H9 (cell line): ENCODE measurements at regions not wholly inside any gene's neighbourhood (a gene's known extent, or its start where the extent isn't known, plus 50 kb on each side); places are given as distances from the start of the nearest gene placed in this dataset.

Source experiments
- DNase-seq: peaks from one replicate; pipeline ENCODE4 v3.0.0-alpha.2; 2017
- H2AFZ ChIP-seq: one replicate; pipeline ENCODE4 v1.6.1; 2013; ENCODE audit warnings: mild to moderate bottlenecking, low read length, control low read depth, moderate library complexity
- H2AK5ac ChIP-seq: 2 replicates; pipeline ENCODE4 v1.6.1; 2013; ENCODE audit warnings: low read length, control low read depth, mixed read lengths; ENCODE audit not compliant: insufficient read length
- H2BK120ac ChIP-seq: one replicate; pipeline ENCODE4 v1.6.1; 2013; ENCODE audit warnings: low read depth, mild to moderate bottlenecking, low read length, control low read depth, inconsistent platforms; ENCODE audit not compliant: poor library complexity, severe bottlenecking
- H2BK12ac ChIP-seq: 2 replicates; pipeline ENCODE4 v1.6.1; 2013; ENCODE audit warnings: low read length, control low read depth, mixed read lengths, low read depth; ENCODE audit not compliant: insufficient read length
- H2BK15ac ChIP-seq: 2 replicates; pipeline ENCODE4 v1.6.1; 2013; ENCODE audit warnings: low read depth, low read length, control low read depth
- H2BK20ac ChIP-seq: one replicate; pipeline ENCODE4 v1.6.1; 2013; ENCODE audit warnings: low read depth, mild to moderate bottlenecking, low read length, control low read depth, inconsistent platforms; ENCODE audit not compliant: poor library complexity, severe bottlenecking
- H2BK5ac ChIP-seq: 2 replicates; pipeline ENCODE4 v1.6.1; 2013; ENCODE audit warnings: low read length, control low read depth, mixed read lengths; ENCODE audit not compliant: insufficient read length
- H3K14ac ChIP-seq: 2 replicates; pipeline ENCODE4 v1.6.1; 2013; ENCODE audit warnings: low read length, control low read depth; ENCODE audit not compliant: insufficient read depth
- H3K18ac ChIP-seq: 2 replicates; pipeline ENCODE4 v1.6.1; 2013; ENCODE audit warnings: low read depth, mild to moderate bottlenecking, mixed read lengths, low read length, control low read depth; ENCODE audit not compliant: insufficient read length
- H3K23ac ChIP-seq: 2 replicates; pipeline ENCODE4 v1.6.1; 2013; ENCODE audit warnings: low read length, control low read depth, mixed read lengths, low read depth; ENCODE audit not compliant: insufficient read length
- H3K23me2 ChIP-seq: 2 replicates; pipeline ENCODE4 v1.6.1; 2013; ENCODE audit warnings: low read depth, mild to moderate bottlenecking, mixed read lengths, low read length, control low read depth; ENCODE audit not compliant: insufficient read length, poor library complexity, severe bottlenecking
- H3K27ac ChIP-seq: 2 replicates; pipeline ENCODE4 v1.5.1; 2013; ENCODE audit warnings: low read length, control low read depth, mixed read lengths, low read depth; ENCODE audit not compliant: insufficient read length
- H3K27me3 ChIP-seq: 2 replicates; pipeline ENCODE4 v1.6.1; 2013; ENCODE audit warnings: low read length, control low read depth, inconsistent platforms; ENCODE audit not compliant: insufficient read depth
- H3K4ac ChIP-seq: 2 replicates; pipeline ENCODE4 v1.6.1; 2013; ENCODE audit warnings: low read depth, mild to moderate bottlenecking, control low read depth, inconsistent platforms, low read length, moderate library complexity
- H3K4me1 ChIP-seq: 2 replicates; pipeline ENCODE4 v1.6.1; 2013; ENCODE audit warnings: low read length, control low read depth, inconsistent platforms; ENCODE audit not compliant: insufficient read depth
- H3K4me2 ChIP-seq: 2 replicates; pipeline ENCODE4 v1.6.1; 2013; ENCODE audit warnings: low read length, control low read depth, mixed read lengths; ENCODE audit not compliant: insufficient read length, insufficient read depth
- H3K56ac ChIP-seq: 2 replicates; pipeline ENCODE4 v1.6.1; 2013; ENCODE audit warnings: low read depth, mild to moderate bottlenecking, mixed read lengths, low read length, control low read depth; ENCODE audit not compliant: insufficient read length
- H3K79me1 ChIP-seq: 2 replicates; pipeline ENCODE4 v1.6.1; 2013; ENCODE audit warnings: low read depth, mild to moderate bottlenecking, moderate library complexity, low read length, control low read depth, inconsistent platforms; ENCODE audit not compliant: insufficient read depth, poor library complexity, severe bottlenecking
- H3K79me2 ChIP-seq: 2 replicates; pipeline ENCODE4 v1.6.1; 2013; ENCODE audit warnings: low read length, control low read depth, inconsistent platforms; ENCODE audit not compliant: insufficient read depth
- H3K9ac ChIP-seq: 2 replicates; pipeline ENCODE4 v1.6.1; 2013; ENCODE audit warnings: low read length, control low read depth, mixed read lengths; ENCODE audit not compliant: insufficient read length; ENCODE audit errors: extremely low read depth
- H3K9me3 ChIP-seq: one replicate; pipeline ENCODE4 v1.6.1; 2013; ENCODE audit warnings: low read depth, low read length, inconsistent platforms; ENCODE audit not compliant: control insufficient read depth
- H3T11ph ChIP-seq: one replicate; pipeline ENCODE4 v1.6.1; 2013; ENCODE audit warnings: mild to moderate bottlenecking, low read length, control low read depth, inconsistent platforms
- H4K20me1 ChIP-seq: one replicate; pipeline ENCODE4 v1.6.1; 2013; ENCODE audit not compliant: control insufficient read depth, insufficient read length, insufficient read depth
- H4K5ac ChIP-seq: 2 replicates; pipeline ENCODE4 v1.6.1; 2013; ENCODE audit warnings: low read depth, mild to moderate bottlenecking, mixed read lengths, low read length, control low read depth; ENCODE audit not compliant: insufficient read length
- H4K8ac ChIP-seq: replicated peaks from 2 replicates; pipeline ENCODE4 v1.6.1; 2013; ENCODE audit warnings: low read length, control low read depth, mixed read lengths, low read depth; ENCODE audit not compliant: insufficient read length
- H4K91ac ChIP-seq: 2 replicates; pipeline ENCODE4 v1.6.1; 2013; ENCODE audit warnings: low read depth, mild to moderate bottlenecking, moderate library complexity, mixed read lengths, low read length, control low read depth; ENCODE audit not compliant: insufficient read length
- H3K27ac Mint-ChIP-seq, 3 experiments: 2 replicates in 2 of 3; 3 replicates in 1 of 3; pipeline ENCODE4 v1.8.0; 2020 to 2021; ENCODE audit warnings: mixed read lengths in 3 of 3, mild to moderate bottlenecking in 1 of 3, moderate library complexity in 1 of 3
- H3K27me3 Mint-ChIP-seq: 2 replicates; pipeline ENCODE4 v1.8.0; 2021; ENCODE audit warnings: low read depth, mild to moderate bottlenecking, moderate library complexity, mixed read lengths
- H3K36me3 Mint-ChIP-seq, 3 experiments: 2 replicates in 2 of 3; 3 replicates in 1 of 3; pipeline ENCODE4 v1.8.0; 2020 to 2021; ENCODE audit warnings: low read depth in 3 of 3, mixed read lengths in 3 of 3; ENCODE audit not compliant: insufficient read depth in 1 of 3
- H3K4me1 Mint-ChIP-seq, 2 experiments: 2 replicates each; pipeline ENCODE4 v1.8.0; 2020; ENCODE audit warnings: mixed read lengths in 2 of 2
- H3K4me3 Mint-ChIP-seq, 2 experiments: 2 replicates in 1 of 2; 3 replicates in 1 of 2; pipeline ENCODE4 v1.8.0; 2020 to 2021; ENCODE audit warnings: mild to moderate bottlenecking in 2 of 2, mixed read lengths in 2 of 2, moderate library complexity in 1 of 2
- H3K9me3 Mint-ChIP-seq, 2 experiments: 2 replicates in 1 of 2; 3 replicates in 1 of 2; pipeline ENCODE4 v1.8.0; 2020; ENCODE audit warnings: mild to moderate bottlenecking in 2 of 2, mixed read lengths in 2 of 2, moderate library complexity in 1 of 2
- CTCF ChIP-seq: fragments of 200-600 bp; sonication (generic); conservative IDR thresholded peaks from 3 replicates; pipeline ENCODE4 v1.8.0; 2021; ENCODE audit warnings: antibody characterized with exemption, mild to moderate bottlenecking
- WGBS: extraction: QIAGEN DNeasy Blood & Tissue Kit; methylation state at CpG from one replicate; pipeline ENCODE4 v1.1.7; 2013; ENCODE audit warnings: missing lambda C conversion rate, low lambda C conversion rate, mixed read lengths; ENCODE audit not compliant: insufficient read length; ENCODE audit errors: extremely low coverage; 5-methylcytosine and 5-hydroxymethylcytosine counted together

GRCh38 chr2:123578016-123578415 is 447.1 kb upstream of the CNTNAP5 start:
- H3K4me3 Mint-ChIP-seq, result no peak overlapping the region

More at GRCh38 chr2:123578016-123578415, 447.1 kb upstream of the CNTNAP5 start:
- H2BK12ac ChIP-seq, result no peak overlapping the region
- WGBS, result no CpG with 5 or more reads among the region's 2 CpGs
- H3K4me2 ChIP-seq, result no peak overlapping the region
- H3K9ac ChIP-seq, result no peak overlapping the region
- no peak overlapping the region for H2BK20ac ChIP-seq
- H4K5ac ChIP-seq, result no peak overlapping the region
- no peak overlapping the region for H3K27ac ChIP-seq
- no peak overlapping the region for H4K91ac ChIP-seq
- no peak overlapping the region for H2BK5ac ChIP-seq
- no peaks in the 10 kb centered on the region for H4K20me1 ChIP-seq
- H3K23me2 ChIP-seq, result no peaks in the 10 kb centered on the region
- no peak overlapping the region for H3K27ac Mint-ChIP-seq
- no peak overlapping the region for H2AFZ ChIP-seq
- no peaks in the 10 kb centered on the region for H3K27me3 ChIP-seq
- H3K27me3 Mint-ChIP-seq, result no peaks in the 10 kb centered on the region
- TF ChIP-seq CTCF, result no peak
- H3K4me1 Mint-ChIP-seq, result no peaks in the 10 kb centered on the region
- no peak overlapping the region for H3K4ac ChIP-seq
- no peak overlapping the region for H2BK120ac ChIP-seq
- H2AK5ac ChIP-seq, result no peak overlapping the region
- no peak overlapping the region for H2BK15ac ChIP-seq
- no peak overlapping the region for H3T11ph ChIP-seq
- no peak for DNase-seq
- H3K79me1 ChIP-seq, result no peaks in the 10 kb centered on the region
- no peak overlapping the region for H3K14ac ChIP-seq
- no peak overlapping the region for H4K8ac ChIP-seq
- no peaks in the 10 kb centered on the region for H3K79me2 ChIP-seq
- H3K18ac ChIP-seq, result no peak overlapping the region
- no peak overlapping the region for H3K23ac ChIP-seq
- peaks cover 0 to 2% of the 10 kb centered on the region in 2 experiments; a peak in 1 of 5 replicates for H3K9me3 Mint-ChIP-seq
- no peaks in the 10 kb centered on the region for H3K4me1 ChIP-seq
- no peak overlapping the region for H3K56ac ChIP-seq
- no peaks in the 10 kb centered on the region for H3K36me3 Mint-ChIP-seq
- no peaks in the 10 kb centered on the region for H3K9me3 ChIP-seq
